Urinary bladder (tissue), 3 donors: ENCODE measurements at regions not wholly inside any gene's neighbourhood (a gene's known extent, or its start where the extent isn't known, plus 50 kb on each side); places are given as distances from the start of the nearest gene placed in this dataset.
"Not testable (repeated sequence)": the region's sequence is repeated elsewhere in the genome, so short reads cannot be mapped to it uniquely, and the experiment has no call there.

Experiments used
- DNase-seq: peaks from one replicate; pipeline ENCODE4 v3.0.0-alpha.2; 2015; ENCODE audit errors: extremely low spot score
- H3K27ac ChIP-seq: one replicate; pipeline ENCODE4 v1.5.1; 2013; ENCODE audit warnings: low read depth, mild to moderate bottlenecking, moderate library complexity
- H3K36me3 ChIP-seq: one replicate; pipeline ENCODE4 v1.6.1; 2013; ENCODE audit warnings: mild to moderate bottlenecking, moderate library complexity; ENCODE audit not compliant: insufficient read depth
- H3K4me1 ChIP-seq: one replicate; pipeline ENCODE4 v1.6.1; 2013; ENCODE audit warnings: mild to moderate bottlenecking, moderate library complexity; ENCODE audit not compliant: insufficient read depth
- H3K4me3 ChIP-seq: one replicate; pipeline ENCODE4 v1.5.1; 2013; ENCODE audit warnings: low read depth, low read length
- WGBS: extraction: QIAGEN DNeasy Blood & Tissue Kit; methylation state at CpG from one replicate; pipeline ENCODE4 v1.1.7; 2013; 5-methylcytosine and 5-hydroxymethylcytosine counted together
- donor health status: healthy with polysubstance abuse.
- donor health status: healthy.

DNA sequence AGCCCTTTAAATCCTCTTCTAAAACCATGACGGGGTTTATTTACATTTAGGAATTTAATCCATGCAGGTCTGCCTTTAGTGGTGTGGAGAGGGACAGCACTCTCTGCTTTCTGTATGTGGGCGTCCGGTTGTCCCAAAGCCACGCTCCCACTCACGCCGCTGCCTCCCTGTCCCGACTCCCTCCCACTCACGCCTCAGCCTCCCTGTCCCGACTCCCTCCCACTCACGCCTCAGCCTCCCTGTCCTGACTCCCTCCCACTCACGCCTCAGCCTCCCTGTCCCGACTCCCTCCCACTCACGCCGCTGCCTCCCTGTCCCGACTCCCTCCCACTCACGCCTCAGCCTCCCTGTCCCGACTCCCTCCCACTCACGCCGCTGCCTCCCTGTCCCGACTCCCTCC is 71.2 kb downstream of the FOXL3 start:
- H3K36me3 ChIP-seq, H3K4me3 ChIP-seq, H3K27ac ChIP-seq, DNase-seq, H3K4me1 ChIP-seq: not testable (repeated sequence)
- 72% methylated on average over 14 of the region's 20 CpGs for WGBS

GRCh38 chr7:361680-362401 is 71.9 kb downstream of the FOXL3 start:
- WGBS = 70% methylated on average over 14 of the region's 18 CpGs
- no peak overlapping the region for H3K4me3 ChIP-seq

DNA sequence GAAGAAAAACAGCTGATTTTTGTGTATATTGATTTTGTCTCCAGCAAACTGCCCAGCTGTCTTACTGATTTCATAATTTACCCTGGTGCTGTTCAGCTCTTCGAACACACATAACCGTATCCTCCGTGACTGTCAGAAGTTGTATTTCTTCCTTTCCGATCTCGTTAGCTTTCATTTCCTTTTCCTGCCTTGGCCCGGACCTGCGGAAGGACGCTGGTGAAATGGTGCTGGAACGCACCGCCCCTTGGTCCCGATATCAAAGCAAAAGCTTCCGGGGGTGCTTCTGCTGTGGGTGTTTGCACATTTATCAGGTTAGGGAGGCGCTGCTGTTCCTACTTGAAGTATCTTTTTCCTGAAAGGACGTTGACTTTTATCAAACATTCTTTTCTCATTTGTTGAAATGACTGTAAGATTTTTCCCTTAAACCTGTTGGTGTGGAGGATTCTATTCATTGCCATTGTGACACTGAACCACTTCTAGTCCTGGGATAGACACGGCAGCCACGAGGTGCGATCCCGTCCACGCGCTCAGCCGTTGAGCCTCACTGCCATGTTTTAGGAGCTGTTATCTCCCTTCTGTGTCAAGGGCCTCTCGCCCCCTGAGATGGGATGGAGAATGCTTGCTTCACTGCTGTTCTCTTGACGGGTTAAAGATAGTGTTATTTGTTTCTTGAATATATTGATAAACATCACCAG is 72.6 kb downstream of the FOXL3 start:
- Histone ChIP-seq H3K4me1 (no peaks in the 10 kb centered on the region), H3K27ac (no peak overlapping the region), H3K4me3 (no peak overlapping the region), H3K36me3 (no peaks in the 10 kb centered on the region)
- no peak for DNase-seq
- WGBS = 35% methylated on average over 23 of the region's 23 CpGs

More at GRCh38 chr7:361680-362401, 71.9 kb downstream of the FOXL3 start:
- DNase-seq = no peak
- Histone ChIP-seq H3K4me1 (no peaks in the 10 kb centered on the region), H3K27ac (no peak overlapping the region), H3K36me3 (no peaks in the 10 kb centered on the region)

DNA sequence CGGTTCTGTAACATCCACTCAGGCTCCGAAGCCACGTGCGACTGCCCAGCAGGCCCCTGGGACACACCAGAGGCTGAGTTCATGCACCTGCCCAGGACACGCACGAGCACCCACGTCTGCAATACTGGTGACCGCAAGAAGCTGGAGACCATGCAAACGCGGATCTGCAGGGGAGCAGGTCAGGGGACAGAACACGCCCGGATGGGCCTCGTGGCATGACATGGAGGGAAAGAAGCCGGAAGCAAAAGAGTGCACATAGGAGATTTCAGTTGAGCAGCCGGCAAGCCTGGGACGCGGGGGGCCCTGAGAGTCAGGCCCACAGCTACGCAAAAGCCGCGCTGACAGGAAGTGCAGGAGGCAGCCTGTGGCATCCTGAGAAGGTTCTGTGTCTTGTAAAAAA is 73.7 kb downstream of the FOXL3 start:
- no peaks in the 10 kb centered on the region for H3K36me3 ChIP-seq
- no peak overlapping the region for H3K4me3 ChIP-seq
- WGBS = 91% methylated on average over 20 of the region's 20 CpGs
- no peak overlapping the region for H3K27ac ChIP-seq
- DNase-seq = no peak
- H3K4me1 ChIP-seq = no peaks in the 10 kb centered on the region

- Histone ChIP-seq H3K4me3 (no peak overlapping the region), H3K36me3 (no peaks in the 10 kb centered on the region), H3K4me1 (no peaks in the 10 kb centered on the region), H3K27ac (no peak overlapping the region)
- no peak for DNase-seq
- WGBS = 93% methylated on average over 11 of the region's 11 CpGs
Observed at GRCh38 chr7:364536-364935, 74.6 kb downstream of the FOXL3 start.

DNA sequence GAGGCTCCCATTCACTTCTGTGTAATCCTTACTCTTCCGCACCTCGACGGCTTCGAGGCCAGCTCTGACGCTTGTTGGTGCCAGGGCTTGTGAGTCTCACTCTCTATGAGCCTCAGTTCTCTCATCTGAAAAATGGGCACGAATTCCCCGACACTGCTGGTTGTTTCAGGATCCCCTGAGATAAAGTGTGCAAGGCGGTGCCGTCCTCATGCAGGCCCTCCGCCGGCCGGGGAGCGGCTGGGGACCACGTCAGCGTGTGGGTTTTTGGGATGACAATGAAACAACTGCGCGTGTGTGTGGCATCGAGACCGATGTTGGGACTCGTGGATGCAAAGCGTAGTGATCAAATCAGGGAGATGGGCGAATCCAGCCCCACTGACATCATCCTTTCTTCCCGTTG is 75.6 kb downstream of the FOXL3 start:
- H3K4me1 ChIP-seq = no peaks in the 10 kb centered on the region
- no peak overlapping the region for H3K27ac ChIP-seq
- no peak for DNase-seq
- H3K4me3 ChIP-seq = no peak overlapping the region
- WGBS = 90% methylated on average over 23 of the region's 23 CpGs
- H3K36me3 ChIP-seq = no peaks in the 10 kb centered on the region

DNA sequence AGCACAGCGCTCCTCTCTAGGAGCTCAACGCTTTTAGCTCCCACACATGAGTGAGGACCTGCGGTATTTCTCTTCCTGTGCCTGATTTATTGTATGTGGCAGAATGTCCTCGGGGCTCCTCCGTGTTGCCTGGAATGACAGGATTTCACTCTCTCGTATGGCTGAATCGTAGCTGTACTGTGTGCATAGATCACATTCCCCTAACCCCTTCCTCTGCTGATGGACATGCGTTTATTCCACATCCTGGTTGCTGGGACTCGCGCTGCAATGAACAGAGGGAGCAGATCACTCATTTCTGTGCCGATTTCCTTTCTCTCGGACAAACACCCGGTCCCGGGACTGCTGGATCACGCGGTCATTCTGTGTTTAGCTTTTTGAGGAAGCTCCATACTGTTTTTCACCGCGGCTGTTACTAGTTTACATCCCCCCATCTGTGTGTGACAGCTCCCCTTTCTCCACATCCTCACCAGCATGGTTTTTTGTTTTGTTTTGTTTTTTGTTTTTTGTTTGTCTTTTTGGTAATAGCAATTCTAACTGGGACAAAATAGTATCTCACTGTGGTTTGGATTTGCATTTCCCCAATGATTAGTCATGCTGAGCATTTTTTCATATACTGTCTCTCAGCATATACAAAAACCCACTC is 76.3 kb downstream of the FOXL3 start:
- DNase-seq = no peak

GRCh38 chr7:367351-367901 is 77.5 kb downstream of the FOXL3 start:
- Histone ChIP-seq H3K27ac (no peak overlapping the region), H3K4me3 (no peak overlapping the region), H3K4me1 (no peaks in the 10 kb centered on the region), H3K36me3 (no peaks in the 10 kb centered on the region)
- no peak for DNase-seq
- WGBS = 90% methylated on average over 9 of the region's 9 CpGs

More for the DNA sequence above, 76.3 kb downstream of the FOXL3 start:
- Histone ChIP-seq H3K4me3 (no peak overlapping the region), H3K36me3 (no peaks in the 10 kb centered on the region), H3K27ac (no peak overlapping the region), H3K4me1 (no peaks in the 10 kb centered on the region)
- 23% methylated on average over 18 of the region's 18 CpGs for WGBS

DNA sequence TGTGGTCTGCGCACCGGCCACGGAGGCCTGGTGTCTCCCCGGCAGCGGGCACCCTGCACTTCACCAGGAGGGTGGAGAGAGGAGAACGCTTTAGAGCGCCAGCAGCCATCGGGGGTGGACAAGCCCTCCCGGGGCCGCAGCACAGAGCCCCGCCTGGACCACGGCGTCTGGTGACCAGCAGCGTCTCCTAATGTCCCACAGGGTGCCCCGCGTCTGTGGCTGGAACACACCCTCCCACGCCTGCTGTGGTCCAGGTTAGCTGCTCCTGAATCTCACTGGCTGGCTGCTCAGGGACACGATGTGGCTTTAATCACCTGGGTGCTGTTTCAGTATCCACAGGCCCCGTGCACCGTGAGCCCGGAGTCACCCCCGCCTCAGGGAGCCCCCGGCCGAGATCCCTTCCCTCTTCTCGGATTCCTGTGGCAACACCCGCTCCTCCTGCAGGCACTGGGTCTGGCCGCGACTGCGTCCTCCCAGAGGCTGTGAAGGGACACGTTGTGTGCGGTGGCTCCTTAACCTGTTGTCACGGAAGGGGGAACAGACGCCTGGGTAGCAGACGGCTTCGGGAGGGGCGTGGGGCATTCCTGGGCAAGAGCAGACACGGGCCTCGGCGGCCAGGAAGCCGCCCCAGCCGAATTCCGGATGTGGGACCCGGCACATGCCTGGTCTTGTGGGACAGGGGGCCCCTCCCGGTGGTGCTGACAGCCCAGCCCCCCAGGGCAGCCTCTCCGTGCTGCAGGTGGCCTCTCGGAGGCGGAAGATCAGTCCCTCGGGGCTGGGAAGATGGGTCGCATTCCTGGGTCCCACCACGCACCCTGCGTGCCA is 78.9 kb downstream of the FOXL3 start:
- Histone ChIP-seq H3K4me1 (no peaks in the 10 kb centered on the region), H3K36me3 (no peaks in the 10 kb centered on the region), H3K4me3 (no peak overlapping the region), H3K27ac (peak overlapping the region; percentile 57)
- 78% methylated on average over 51 of the region's 51 CpGs for whole genome bisulfite sequencing
- peak; percentile 48 for DNase-seq

- Histone ChIP-seq H3K4me3 (no peak overlapping the region), H3K4me1 (no peaks in the 10 kb centered on the region), H3K36me3 (no peaks in the 10 kb centered on the region), H3K27ac (peak overlapping the region; percentile 57)
- WGBS = 86% methylated on average over 57 of the region's 57 CpGs
- DNase-seq = no peak
Observed at GRCh38 chr7:369476-370258, 79.7 kb downstream of the FOXL3 start.

DNA sequence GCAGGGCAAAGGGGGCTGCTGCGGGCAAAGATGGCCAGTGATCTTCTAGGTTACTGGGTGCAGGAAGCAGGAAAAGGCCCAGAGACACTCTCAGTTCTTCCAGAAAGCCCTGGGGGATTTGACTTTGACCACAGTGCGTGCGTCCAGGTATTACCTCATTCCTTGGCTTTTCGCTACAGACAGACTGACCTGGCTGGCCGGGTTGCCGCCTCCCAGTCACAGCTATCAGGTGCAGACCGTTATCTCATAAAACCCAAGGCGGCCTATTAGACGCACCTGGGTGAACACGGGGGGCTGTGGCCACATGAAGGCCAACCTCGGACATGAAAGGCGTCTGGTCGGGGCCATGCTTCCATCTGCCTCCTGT is 80.3 kb downstream of the FOXL3 start:
- no peak overlapping the region for H3K27ac ChIP-seq
- H3K4me3 ChIP-seq = no peak overlapping the region
- H3K36me3 ChIP-seq = no peaks in the 10 kb centered on the region
- H3K4me1 ChIP-seq = no peaks in the 10 kb centered on the region
- WGBS = 84% methylated on average over 13 of the region's 13 CpGs
- DNase-seq = no peak

GRCh38 chr7:370775-371118 is 80.8 kb downstream of the FOXL3 start:
- no peak for DNase-seq
- Histone ChIP-seq H3K36me3 (no peaks in the 10 kb centered on the region), H3K4me1 (no peaks in the 10 kb centered on the region), H3K4me3 (no peak overlapping the region), H3K27ac (no peak overlapping the region)
- WGBS = 83% methylated on average over 10 of the region's 10 CpGs
